Activated CD8-positive, alpha-beta T cell treated with anti-CD3 and anti-CD28 coated beads, Interleukin-2, amount 10 ng/mL, durations not matched to agents 7 days and 5 days (primary cell): ENCODE measurements at regions not wholly inside any gene's neighbourhood (a gene's known extent, or its start where the extent isn't known, plus 50 kb on each side); places are given as distances from the start of the nearest gene placed in this dataset.
"Not testable (repeated sequence)": the region's sequence is repeated elsewhere in the genome, so short reads cannot be mapped to it uniquely, and the experiment has no call there.

ENCODE experiments used
- ATAC-seq: fragments of 150-1000 bp; cut with Tn5 transposase; one replicate; pipeline ENCODE4 v1.10.0; 2021; ENCODE audit warnings: moderate library complexity
- CTCF ChIA-PET: fragments of 350-600 bp; sonication (Branson Sonifier 250); formaldehyde crosslinking; loops from one replicate; lab custom pipeline; 2021; ENCODE audit warnings: antibody characterized with exemption; lab: Charles Lee
- POLR2A ChIA-PET: fragments of 350-600 bp; sonication (Branson Sonifier 250); formaldehyde crosslinking; loops from one replicate; lab custom pipeline; 2021; ENCODE audit warnings: antibody characterized with exemption; lab: Charles Lee
- DNase-seq: peaks from one replicate; pipeline ENCODE4 v3.0.0-alpha.2; 2020
- H3K27ac Mint-ChIP-seq: one replicate; pipeline ENCODE4 v1.8.0; 2021; ENCODE audit warnings: mild to moderate bottlenecking, mixed read lengths
- H3K27me3 Mint-ChIP-seq: one replicate; pipeline ENCODE4 v1.8.0; 2021; ENCODE audit warnings: low read depth, mixed read lengths
- H3K36me3 Mint-ChIP-seq: one replicate; pipeline ENCODE4 v1.8.0; 2021; ENCODE audit warnings: low read depth, mixed read lengths
- H3K4me1 Mint-ChIP-seq: one replicate; pipeline ENCODE4 v1.8.0; 2021; ENCODE audit warnings: low read depth, mixed read lengths
- H3K4me3 Mint-ChIP-seq: one replicate; pipeline ENCODE4 v1.8.0; 2021; ENCODE audit warnings: mild to moderate bottlenecking, mixed read lengths
- H3K9me3 Mint-ChIP-seq: one replicate; pipeline ENCODE4 v1.8.0; 2022; ENCODE audit warnings: mixed read lengths; ENCODE audit not compliant: insufficient read depth

GRCh38 chr9:28147923-28148597 is 574.8 kb upstream of the C9orf72 start:
- H3K36me3 Mint-ChIP-seq, DNase-seq, H3K9me3 Mint-ChIP-seq, CTCF ChIA-PET, ATAC-seq, H3K27ac Mint-ChIP-seq, POLR2A ChIA-PET, H3K27me3 Mint-ChIP-seq, H3K4me3 Mint-ChIP-seq, H3K4me1 Mint-ChIP-seq: not testable (repeated sequence)

GRCh38 chr9:28149361-28150050 is 576.2 kb upstream of the C9orf72 start:
- ATAC-seq, H3K36me3 Mint-ChIP-seq, CTCF ChIA-PET: not testable (repeated sequence)

DNA sequence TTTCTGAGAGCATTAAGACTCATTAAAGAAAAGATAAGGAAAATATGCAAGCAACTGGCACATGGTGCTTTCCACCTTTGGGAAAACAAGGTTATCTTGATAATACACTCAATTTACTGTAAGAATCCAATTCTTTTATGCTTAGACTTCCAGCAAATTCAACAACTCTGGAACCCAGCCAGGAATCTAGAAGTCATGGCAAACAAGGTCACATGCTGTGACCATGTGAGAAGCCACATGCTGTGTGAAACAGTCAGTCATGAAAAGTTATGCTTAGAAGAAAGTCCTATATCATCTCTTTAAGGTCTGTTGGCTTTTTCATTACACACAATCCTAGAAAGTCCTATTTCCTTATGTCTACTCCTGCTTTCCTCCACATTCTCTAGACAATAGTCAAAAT is 581.8 kb upstream of the C9orf72 start:
- DNase-seq (no peak), ATAC-seq (no peak)
- Mint-ChIP-seq H3K27ac (no peak overlapping the region), H3K27me3 (no peaks in the 10 kb centered on the region), H3K4me1 (no peaks in the 10 kb centered on the region), H3K4me3 (no peak overlapping the region), H3K36me3 (no peaks in the 10 kb centered on the region), H3K9me3 (no peaks in the 10 kb centered on the region)
- ChIA-PET CTCF (no interaction called here), POLR2A (no interaction called here)

More at GRCh38 chr9:28149361-28150050, 576.2 kb upstream of the C9orf72 start:
- H3K27ac Mint-ChIP-seq, POLR2A ChIA-PET, H3K27me3 Mint-ChIP-seq, H3K9me3 Mint-ChIP-seq, DNase-seq, H3K4me1 Mint-ChIP-seq, H3K4me3 Mint-ChIP-seq: not testable (repeated sequence)

DNA sequence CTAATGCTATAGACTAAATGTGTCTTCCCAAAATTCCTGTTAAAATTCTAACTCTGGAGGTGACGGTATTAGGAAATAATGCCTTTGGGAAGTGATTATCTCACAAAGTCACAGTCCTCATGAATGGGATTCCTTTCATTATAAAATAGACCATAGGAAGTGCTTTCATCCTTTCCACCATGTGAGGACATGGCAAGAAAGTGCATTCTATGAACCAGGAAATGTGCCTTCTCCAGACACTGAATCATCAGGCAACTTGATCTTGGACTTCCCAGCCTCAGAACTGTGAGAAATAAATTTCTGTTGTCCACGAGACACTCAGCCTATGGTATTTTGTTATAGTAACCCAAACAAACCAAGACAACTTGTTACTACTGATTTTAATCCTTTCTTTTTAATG is 582.4 kb upstream of the C9orf72 start:
- no peak overlapping the region for H3K27ac Mint-ChIP-seq
- H3K36me3 Mint-ChIP-seq: no peaks in the 10 kb centered on the region
- no peaks in the 10 kb centered on the region for H3K4me1 Mint-ChIP-seq
- no peak overlapping the region for H3K4me3 Mint-ChIP-seq
- no peak for ATAC-seq
- POLR2A ChIA-PET: no interaction called here
- CTCF ChIA-PET: no interaction called here
- H3K9me3 Mint-ChIP-seq: no peaks in the 10 kb centered on the region
- DNase-seq: no peak
- no peaks in the 10 kb centered on the region for H3K27me3 Mint-ChIP-seq

- no peak for ATAC-seq
- ChIA-PET CTCF (no interaction called here), POLR2A (interaction anchor here (0.8 kb wide), 1 partner anchor 482 kb away, joined by 3 read pairs; no protein-coding TSS in a partner anchor)
- H3K27ac Mint-ChIP-seq: no peak overlapping the region
- no peaks in the 10 kb centered on the region for H3K27me3 Mint-ChIP-seq
- no peaks in the 10 kb centered on the region for H3K36me3 Mint-ChIP-seq
- no peaks in the 10 kb centered on the region for H3K9me3 Mint-ChIP-seq
- no peak overlapping the region for H3K4me3 Mint-ChIP-seq
- H3K4me1 Mint-ChIP-seq: no peaks in the 10 kb centered on the region
- no peak for DNase-seq
These were observed 585.2 kb upstream of the C9orf72 start for GRCh38 chr9:28158451-28158850.

DNA sequence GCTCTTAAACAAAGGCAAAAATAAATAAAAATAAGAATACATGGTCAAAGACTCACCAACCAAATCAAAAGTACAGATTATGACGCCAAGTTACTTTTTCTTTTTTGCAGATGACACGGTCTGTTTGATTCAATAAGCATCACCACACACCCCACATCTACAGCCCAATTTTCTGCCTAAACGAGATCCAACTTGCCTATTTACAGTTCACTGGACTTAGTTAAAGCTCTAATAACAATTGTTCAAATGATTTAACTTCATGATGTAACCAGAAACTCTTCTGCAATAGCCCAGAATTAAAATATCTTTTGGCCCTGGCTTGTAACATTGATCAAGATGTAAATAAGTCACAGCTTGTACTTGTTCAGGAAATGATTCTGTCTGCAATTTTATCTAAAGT is 590.3 kb upstream of the C9orf72 start:
- Mint-ChIP-seq H3K27ac (no peak overlapping the region), H3K9me3 (no peaks in the 10 kb centered on the region), H3K4me1 (no peaks in the 10 kb centered on the region), H3K4me3 (no peak overlapping the region), H3K27me3 (no peaks in the 10 kb centered on the region), H3K36me3 (no peaks in the 10 kb centered on the region)
- DNase-seq (no peak), ATAC-seq (no peak)
- ChIA-PET POLR2A (no interaction called here), CTCF (no interaction called here)

GRCh38 chr9:28166179-28166578 is 592.9 kb upstream of the C9orf72 start:
- H3K27me3 Mint-ChIP-seq: no peaks in the 10 kb centered on the region
- H3K9me3 Mint-ChIP-seq: no peaks in the 10 kb centered on the region
- H3K4me3 Mint-ChIP-seq: no peak overlapping the region
- ATAC-seq: no peak
- no peak overlapping the region for H3K27ac Mint-ChIP-seq
- no peak for DNase-seq
- H3K4me1 Mint-ChIP-seq: no peaks in the 10 kb centered on the region
- no peaks in the 10 kb centered on the region for H3K36me3 Mint-ChIP-seq
- POLR2A ChIA-PET: no interaction called here
- CTCF ChIA-PET: no interaction called here

GRCh38 chr9:28177142-28177541 is 603.9 kb upstream of the C9orf72 start:
- POLR2A ChIA-PET: no interaction called here
- DNase-seq: no peak
- Mint-ChIP-seq H3K27me3 (no peaks in the 10 kb centered on the region), H3K4me1 (no peaks in the 10 kb centered on the region), H3K4me3 (no peak overlapping the region), H3K27ac (no peak overlapping the region), H3K9me3 (no peaks in the 10 kb centered on the region), H3K36me3 (no peaks in the 10 kb centered on the region)
- ATAC-seq: no peak
- CTCF ChIA-PET: no interaction called here

DNA sequence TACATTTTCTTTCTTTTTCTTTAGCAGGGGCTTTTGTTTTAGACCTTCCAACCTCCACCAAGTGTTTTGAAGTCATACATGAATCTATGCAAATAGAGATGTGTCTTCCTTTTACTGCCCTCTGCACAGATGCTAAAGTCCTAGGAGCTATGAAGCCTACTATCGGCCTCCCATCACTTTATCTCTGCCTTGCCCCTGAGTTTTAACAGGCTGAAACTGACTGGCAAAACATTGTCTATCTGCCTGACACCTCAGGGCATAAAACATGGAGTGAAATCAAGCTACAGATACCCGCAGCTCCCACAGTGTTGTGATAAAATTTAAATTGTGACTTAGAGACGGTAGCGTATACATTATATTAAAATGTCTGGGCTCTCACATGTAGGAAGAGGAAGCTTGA is 604.6 kb upstream of the C9orf72 start:
- ATAC-seq: no peak
- H3K27ac Mint-ChIP-seq: no peak overlapping the region
- H3K27me3 Mint-ChIP-seq: no peaks in the 10 kb centered on the region
- DNase-seq: no peak
- H3K9me3 Mint-ChIP-seq: no peaks in the 10 kb centered on the region
- H3K4me3 Mint-ChIP-seq: no peak overlapping the region
- ChIA-PET CTCF (no interaction called here), POLR2A (no interaction called here)
- H3K36me3 Mint-ChIP-seq: no peaks in the 10 kb centered on the region
- no peaks in the 10 kb centered on the region for H3K4me1 Mint-ChIP-seq

DNA sequence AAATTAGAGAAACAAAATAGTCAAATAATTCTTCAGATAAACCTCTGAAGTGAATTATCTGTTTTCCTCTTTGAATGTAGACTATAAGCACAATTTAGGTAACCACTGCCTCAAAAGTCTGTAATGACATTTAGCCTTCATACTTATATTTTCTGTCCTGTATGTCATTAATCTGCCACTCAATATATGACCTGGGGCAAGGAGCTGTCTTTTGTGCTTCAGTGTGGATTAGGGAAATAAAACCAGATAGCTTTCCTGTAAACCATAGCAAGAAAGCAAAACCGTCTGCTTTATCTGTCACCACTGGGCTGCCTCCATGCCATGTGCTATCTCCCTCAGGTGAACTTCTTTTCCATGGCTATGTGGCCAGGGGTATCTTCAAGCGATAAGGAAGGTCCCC is 606.6 kb upstream of the C9orf72 start:
- H3K27me3 Mint-ChIP-seq: no peaks in the 10 kb centered on the region
- ATAC-seq (no peak), DNase-seq (no peak)
- H3K36me3 Mint-ChIP-seq: no peaks in the 10 kb centered on the region
- ChIA-PET CTCF (no interaction called here), POLR2A (no interaction called here)
- H3K27ac Mint-ChIP-seq: no peak overlapping the region
- H3K9me3 Mint-ChIP-seq: no peaks in the 10 kb centered on the region
- H3K4me3 Mint-ChIP-seq: no peak overlapping the region
- no peaks in the 10 kb centered on the region for H3K4me1 Mint-ChIP-seq

DNA sequence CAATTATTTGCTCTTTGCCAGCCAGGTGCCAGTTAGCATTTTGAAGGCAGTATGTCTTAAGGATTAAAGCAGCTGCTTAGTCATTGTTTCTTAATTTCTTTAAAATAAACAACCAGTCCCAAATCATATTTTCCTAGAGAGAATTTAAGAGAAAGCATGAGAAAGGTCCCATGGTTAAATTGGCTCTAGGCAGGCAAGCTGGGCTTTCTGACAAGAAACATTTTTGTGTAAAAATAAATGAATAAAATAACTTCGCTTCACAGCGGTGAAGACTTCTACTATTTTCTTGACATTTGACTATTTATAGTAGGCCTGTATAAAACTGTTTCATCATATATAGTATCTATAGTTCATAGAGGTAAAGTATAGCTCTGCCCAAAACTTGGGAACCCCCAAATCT is 617.7 kb upstream of the C9orf72 start:
- Mint-ChIP-seq H3K4me3 (no peak overlapping the region), H3K27me3 (no peaks in the 10 kb centered on the region), H3K4me1 (no peaks in the 10 kb centered on the region), H3K9me3 (peaks cover 22% of the 10 kb centered on the region), H3K27ac (no peak overlapping the region), H3K36me3 (no peaks in the 10 kb centered on the region)
- ChIA-PET CTCF (no interaction called here), POLR2A (no interaction called here)
- ATAC-seq (no peak), DNase-seq (no peak)

GRCh38 chr9:28197653-28198052 is 624.4 kb upstream of the C9orf72 start:
- Mint-ChIP-seq H3K27me3 (no peaks in the 10 kb centered on the region), H3K36me3 (no peaks in the 10 kb centered on the region), H3K4me3 (no peak overlapping the region), H3K27ac (no peak overlapping the region), H3K9me3 (peaks cover 5% of the 10 kb centered on the region), H3K4me1 (no peaks in the 10 kb centered on the region)
- no peak for DNase-seq
- ChIA-PET CTCF (no interaction called here), POLR2A (no interaction called here)
- no peak for ATAC-seq
